ENCODE measurements at regions not wholly inside any gene's neighbourhood (a gene's known extent, or its start where the extent isn't known, plus 50 kb on each side); places are given as distances from the start of the nearest gene placed in this dataset.

DNA sequence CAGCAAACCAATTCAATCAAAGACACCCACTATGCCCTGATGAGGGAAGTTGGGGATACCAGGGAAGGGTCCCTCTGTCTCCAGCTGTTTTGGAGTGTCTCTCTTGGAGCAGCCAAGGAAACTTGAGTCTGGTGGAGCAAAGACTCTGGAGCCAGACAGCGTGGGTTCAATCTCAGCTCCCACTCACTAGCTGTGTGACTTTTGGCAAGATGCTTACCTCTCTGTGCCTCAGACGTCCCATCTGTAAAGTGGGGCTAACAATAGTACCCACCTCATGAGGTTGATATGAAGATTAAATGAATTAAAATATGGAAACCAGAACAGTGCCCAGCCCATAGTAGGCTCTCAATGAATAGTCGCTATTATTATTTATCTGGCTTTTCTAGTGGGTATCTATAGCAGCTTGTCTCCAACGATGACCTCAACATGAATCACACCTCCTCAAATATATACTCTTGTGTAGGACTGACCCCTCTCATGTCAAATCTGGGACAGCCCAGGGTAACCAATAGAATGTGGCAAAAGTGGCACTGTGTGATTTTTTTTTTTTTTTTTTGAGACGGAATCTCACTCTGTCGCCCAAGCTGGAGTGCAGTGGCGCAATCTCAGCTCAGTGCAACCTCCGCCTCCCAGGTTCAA is 99.2 kb upstream of the FOXP4 start:
- no peak for DNase-seq (ENCODE audit: low read depth in 4 of 6, low spot score in 6 of 6)
- no peaks in the 10 kb centered on the region for H3K9me3 ChIP-seq (ENCODE audit: control insufficient read depth, insufficient read depth, low read length)
- H3K36me3 ChIP-seq (ENCODE audit: control insufficient read depth, insufficient read depth, low read length): no peaks in the 10 kb centered on the region
- H3K27ac ChIP-seq (ENCODE audit: low read depth, low read length): no peak overlapping the region
- no CpG with 5 or more reads among the region's 8 CpGs for WGBS (ENCODE audit: insufficient coverage)
- H3K4me3 ChIP-seq (ENCODE audit: low read depth, low read length): no peak overlapping the region
- H3K4me1 ChIP-seq (ENCODE audit: control insufficient read depth, insufficient read depth, low read length): peaks cover 57% of the 10 kb centered on the region
- peaks cover 14% of the 10 kb centered on the region for H3K27me3 ChIP-seq (ENCODE audit: control insufficient read depth, insufficient read depth, low read length)

DNA sequence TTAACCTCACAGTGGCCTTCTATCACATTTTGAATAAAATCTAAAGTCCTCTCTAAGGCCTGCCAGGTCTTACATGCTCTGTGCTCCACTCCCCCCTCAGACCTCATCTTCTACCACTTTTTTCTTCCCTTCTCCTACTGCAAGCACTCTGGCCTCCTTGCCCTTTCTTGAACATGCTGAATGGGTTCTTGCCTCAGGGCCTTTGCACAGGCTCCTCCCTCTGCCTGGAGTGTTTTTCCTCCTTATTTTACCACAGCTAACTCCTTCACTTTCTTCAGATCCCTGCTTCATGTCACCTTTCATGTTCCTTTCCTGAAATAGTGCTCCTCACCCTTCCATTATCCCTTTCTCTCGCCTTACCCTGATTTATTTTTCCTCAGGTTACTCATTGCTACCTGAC is 97.9 kb upstream of the FOXP4 start:
- no peaks in the 10 kb centered on the region for H3K9me3 ChIP-seq (ENCODE audit: control insufficient read depth, insufficient read depth, low read length)
- WGBS (ENCODE audit: insufficient coverage): no CpG with 5 or more reads among the region's 1 CpG
- no peak overlapping the region for H3K4me3 ChIP-seq (ENCODE audit: low read depth, low read length)
- peaks cover 5% of the 10 kb centered on the region for H3K27me3 ChIP-seq (ENCODE audit: control insufficient read depth, insufficient read depth, low read length)
- DNase-seq (ENCODE audit: low read depth in 4 of 6, low spot score in 6 of 6): no peak
- H3K4me1 ChIP-seq (ENCODE audit: control insufficient read depth, insufficient read depth, low read length): peaks cover 53% of the 10 kb centered on the region
- H3K27ac ChIP-seq (ENCODE audit: low read depth, low read length): no peak overlapping the region
- H3K36me3 ChIP-seq (ENCODE audit: control insufficient read depth, insufficient read depth, low read length): no peaks in the 10 kb centered on the region

DNA sequence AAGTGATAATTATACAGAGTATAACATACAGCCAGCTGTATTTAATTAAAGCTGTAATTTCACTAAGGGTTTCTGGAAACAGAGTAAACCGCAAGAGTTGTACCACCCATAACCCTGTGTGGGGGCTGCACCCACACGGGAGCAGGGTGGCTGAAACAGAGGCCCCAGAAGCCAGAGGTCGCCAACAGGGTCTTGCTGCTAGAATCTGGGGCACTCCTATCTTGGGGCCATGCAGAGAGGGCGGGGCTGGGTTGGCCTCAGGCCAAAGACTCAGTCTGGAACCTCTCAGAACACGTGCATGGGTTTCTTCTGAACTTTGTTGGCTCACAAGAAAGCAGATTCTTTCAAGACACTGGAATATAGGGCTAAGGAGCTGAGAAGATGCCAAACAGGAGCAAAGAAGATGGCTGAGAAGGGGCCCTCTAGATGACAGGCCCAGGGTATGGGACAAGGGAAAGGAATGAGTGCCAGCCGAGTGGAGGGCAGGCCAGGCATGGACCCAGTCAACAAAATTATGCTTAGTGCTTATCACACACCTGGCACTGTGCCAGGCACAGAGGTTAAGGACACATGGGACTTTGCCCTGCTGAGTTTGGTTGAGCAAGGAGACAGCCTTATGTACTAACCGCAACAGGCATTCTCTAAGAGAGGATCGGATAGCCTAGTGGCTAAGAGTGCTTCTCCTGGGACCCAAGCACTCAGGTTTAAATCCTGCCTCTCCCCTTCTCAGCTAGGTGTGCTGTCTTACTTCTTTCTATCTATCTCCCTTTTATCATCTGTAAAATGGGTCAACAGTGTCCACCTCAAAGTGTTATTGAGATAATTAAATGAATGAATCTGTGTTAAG is 96.6 kb upstream of the FOXP4 start:
- Histone ChIP-seq H3K9me3 (ENCODE audit: control insufficient read depth, insufficient read depth, low read length) (no peaks in the 10 kb centered on the region), H3K4me1 (ENCODE audit: control insufficient read depth, insufficient read depth, low read length) (peaks cover 44% of the 10 kb centered on the region), H3K4me3 (ENCODE audit: low read depth, low read length) (no peak overlapping the region), H3K36me3 (ENCODE audit: control insufficient read depth, insufficient read depth, low read length) (no peaks in the 10 kb centered on the region), H3K27ac (ENCODE audit: low read depth, low read length) (no peak overlapping the region), H3K27me3 (ENCODE audit: control insufficient read depth, insufficient read depth, low read length) (peaks cover 3% of the 10 kb centered on the region)
- DNase-seq (ENCODE audit: low read depth in 4 of 6, low spot score in 6 of 6): peak in 1 of 6 donors; percentile 62
- WGBS (ENCODE audit: insufficient coverage): 58% methylated on average over 6 of the region's 8 CpGs

DNA sequence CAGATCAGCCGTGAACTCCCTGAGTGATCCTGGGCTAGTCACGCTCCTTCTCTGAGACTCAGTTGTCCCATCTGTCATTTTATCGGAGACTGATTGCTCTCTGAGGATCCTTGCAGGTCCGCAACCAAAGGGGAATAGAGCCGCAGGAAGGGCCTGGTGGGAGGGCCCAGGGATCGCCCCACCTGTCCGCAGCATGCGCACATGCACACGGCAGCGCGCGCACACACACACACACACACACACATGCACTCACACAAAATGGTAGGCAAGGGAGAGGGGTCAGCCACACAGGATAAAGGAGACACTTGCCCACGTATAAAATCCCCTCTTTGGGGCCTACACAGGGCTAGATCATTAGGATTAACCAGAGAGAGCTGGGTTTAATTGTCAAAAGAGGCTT is 95.6 kb upstream of the FOXP4 start:
- no peak overlapping the region for H3K4me3 ChIP-seq (ENCODE audit: low read depth, low read length)
- no peak for DNase-seq (ENCODE audit: low read depth in 4 of 6, low spot score in 6 of 6)
- peaks cover 3% of the 10 kb centered on the region for H3K27me3 ChIP-seq (ENCODE audit: control insufficient read depth, insufficient read depth, low read length)
- H3K9me3 ChIP-seq (ENCODE audit: control insufficient read depth, insufficient read depth, low read length): no peaks in the 10 kb centered on the region
- 98% methylated on average over 5 of the region's 13 CpGs for WGBS (ENCODE audit: insufficient coverage)
- peaks cover 35% of the 10 kb centered on the region for H3K4me1 ChIP-seq (ENCODE audit: control insufficient read depth, insufficient read depth, low read length)
- no peak overlapping the region for H3K27ac ChIP-seq (ENCODE audit: low read depth, low read length)
- no peaks in the 10 kb centered on the region for H3K36me3 ChIP-seq (ENCODE audit: control insufficient read depth, insufficient read depth, low read length)

DNA sequence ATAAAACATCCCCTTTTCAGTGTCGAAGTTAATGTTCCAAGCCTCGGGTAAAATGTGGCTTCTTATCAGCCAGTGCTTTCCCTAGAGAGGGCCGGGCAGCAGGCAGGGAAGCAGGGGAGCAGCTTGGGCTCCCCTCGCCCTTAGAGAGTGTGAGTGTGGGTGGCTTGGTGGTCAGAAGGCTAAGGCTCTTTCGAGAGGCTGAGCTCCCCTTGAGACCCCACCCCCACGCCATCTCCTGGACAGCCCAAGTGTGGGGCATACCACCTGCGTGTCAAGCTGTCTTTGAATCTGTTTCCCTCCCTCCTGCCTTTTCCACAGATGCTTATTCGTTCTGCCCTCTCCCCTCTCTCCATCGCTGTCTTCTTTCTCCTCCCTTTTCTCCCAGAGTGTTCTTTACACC is 95.1 kb upstream of the FOXP4 start:
- H3K27me3 ChIP-seq (ENCODE audit: control insufficient read depth, insufficient read depth, low read length): peaks cover 3% of the 10 kb centered on the region
- H3K27ac ChIP-seq (ENCODE audit: low read depth, low read length): no peak overlapping the region
- no peaks in the 10 kb centered on the region for H3K36me3 ChIP-seq (ENCODE audit: control insufficient read depth, insufficient read depth, low read length)

DNA sequence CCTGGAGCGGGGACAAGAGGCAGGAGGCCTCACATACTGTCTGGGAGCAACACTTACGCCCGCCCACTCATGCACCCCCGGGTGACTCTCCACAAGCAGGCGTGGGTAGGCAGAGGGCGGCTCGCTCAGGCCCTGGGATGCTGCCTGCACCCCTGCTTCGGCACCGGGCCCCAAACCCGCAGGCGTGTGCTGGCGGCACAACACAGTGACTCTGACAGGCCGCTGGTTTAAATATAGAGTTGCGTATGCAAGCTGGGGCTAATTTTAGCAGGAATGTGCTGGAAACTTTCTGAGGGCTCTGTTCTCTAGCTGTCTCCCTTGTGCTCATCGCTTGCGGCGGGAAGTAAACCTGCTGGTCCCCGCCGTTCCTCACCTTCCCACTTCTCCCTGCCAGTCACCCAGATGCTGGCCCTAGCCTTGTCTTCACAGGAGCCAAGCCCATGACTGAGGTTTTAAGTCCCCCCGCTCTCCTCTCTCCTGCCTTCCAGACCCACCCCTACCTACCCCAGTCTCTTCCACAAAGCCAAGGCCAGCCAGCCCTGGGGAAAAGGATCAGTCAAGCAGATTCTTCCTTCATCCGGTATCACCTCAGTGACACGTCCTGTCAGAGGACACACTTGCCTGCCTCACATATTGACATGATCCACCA is 94.5 kb upstream of the FOXP4 start:
- Histone ChIP-seq H3K4me3 (ENCODE audit: low read depth, low read length) (no peak overlapping the region), H3K27me3 (ENCODE audit: control insufficient read depth, insufficient read depth, low read length) (peaks cover 3% of the 10 kb centered on the region), H3K27ac (ENCODE audit: low read depth, low read length) (no peak overlapping the region), H3K4me1 (ENCODE audit: control insufficient read depth, insufficient read depth, low read length) (peaks cover 35% of the 10 kb centered on the region), H3K36me3 (ENCODE audit: control insufficient read depth, insufficient read depth, low read length) (no peaks in the 10 kb centered on the region), H3K9me3 (ENCODE audit: control insufficient read depth, insufficient read depth, low read length) (no peaks in the 10 kb centered on the region)
- DNase-seq (ENCODE audit: low read depth in 4 of 6, low spot score in 6 of 6): peak in 1 of 6 donors; percentile 69
- WGBS (ENCODE audit: insufficient coverage): 74% methylated on average over 19 of the region's 22 CpGs

More for the DNA sequence above, 95.1 kb upstream of the FOXP4 start:
- DNase-seq (ENCODE audit: low read depth in 4 of 6, low spot score in 6 of 6): peak in 2 of 6 donors; percentile 22 to 44
- Histone ChIP-seq H3K9me3 (ENCODE audit: control insufficient read depth, insufficient read depth, low read length) (no peaks in the 10 kb centered on the region), H3K4me3 (ENCODE audit: low read depth, low read length) (no peak overlapping the region), H3K4me1 (ENCODE audit: control insufficient read depth, insufficient read depth, low read length) (peaks cover 30% of the 10 kb centered on the region)
- 69% methylated on average over 5 of the region's 9 CpGs for WGBS (ENCODE audit: insufficient coverage)

DNA sequence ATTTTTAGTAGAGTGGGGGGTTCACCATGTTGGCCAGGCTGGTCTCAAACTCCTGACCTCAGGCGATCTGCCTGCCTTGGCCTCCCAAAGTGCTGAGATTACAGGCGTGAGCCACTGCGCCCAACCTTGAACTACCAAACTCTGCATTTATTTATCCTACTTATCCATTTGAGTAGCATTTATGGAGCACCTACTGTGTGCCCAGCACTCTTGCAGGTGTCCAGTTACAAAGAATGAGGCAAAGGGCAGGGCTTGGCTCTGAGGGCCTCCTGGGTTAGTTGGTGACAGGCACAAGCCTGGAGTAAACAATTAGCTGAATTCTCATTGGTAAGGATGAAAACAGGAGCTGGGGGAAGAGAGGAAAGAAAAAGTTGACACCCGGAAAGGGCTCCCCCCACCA is 93.4 kb upstream of the FOXP4 start:
- Histone ChIP-seq H3K4me1 (ENCODE audit: control insufficient read depth, insufficient read depth, low read length) (peaks cover 40% of the 10 kb centered on the region), H3K9me3 (ENCODE audit: control insufficient read depth, insufficient read depth, low read length) (no peaks in the 10 kb centered on the region), H3K36me3 (ENCODE audit: control insufficient read depth, insufficient read depth, low read length) (no peaks in the 10 kb centered on the region), H3K4me3 (ENCODE audit: low read depth, low read length) (no peak overlapping the region), H3K27me3 (ENCODE audit: control insufficient read depth, insufficient read depth, low read length) (peaks cover 3% of the 10 kb centered on the region), H3K27ac (ENCODE audit: low read depth, low read length) (no peak overlapping the region)
- WGBS (ENCODE audit: insufficient coverage): 80% methylated on average over 1 of the region's 4 CpGs
- DNase-seq (ENCODE audit: low read depth in 4 of 6, low spot score in 6 of 6): no peak

DNA sequence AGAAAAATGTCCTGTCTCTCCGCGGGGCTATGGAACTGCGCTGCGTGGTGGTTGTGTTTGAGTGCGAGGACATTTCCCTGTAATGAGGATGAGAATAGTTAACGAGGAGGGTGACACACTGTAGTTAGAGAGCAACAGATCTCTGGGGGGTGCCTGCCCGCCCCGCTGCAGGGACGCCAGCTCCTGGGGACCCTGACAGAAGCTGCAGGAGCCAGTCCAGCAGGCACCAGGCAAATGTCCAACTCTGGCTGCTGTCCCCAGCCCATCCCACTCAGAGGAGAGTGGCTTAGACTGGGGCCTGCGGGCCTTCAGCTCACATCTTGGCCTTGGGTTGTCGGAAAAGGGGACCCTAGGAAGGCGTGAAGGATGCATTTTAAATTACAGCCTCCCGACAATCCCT is 92.9 kb upstream of the FOXP4 start:
- H3K4me1 ChIP-seq (ENCODE audit: control insufficient read depth, insufficient read depth, low read length): peaks cover 40% of the 10 kb centered on the region
- 41% methylated on average over 9 of the region's 13 CpGs for WGBS (ENCODE audit: insufficient coverage)

DNA sequence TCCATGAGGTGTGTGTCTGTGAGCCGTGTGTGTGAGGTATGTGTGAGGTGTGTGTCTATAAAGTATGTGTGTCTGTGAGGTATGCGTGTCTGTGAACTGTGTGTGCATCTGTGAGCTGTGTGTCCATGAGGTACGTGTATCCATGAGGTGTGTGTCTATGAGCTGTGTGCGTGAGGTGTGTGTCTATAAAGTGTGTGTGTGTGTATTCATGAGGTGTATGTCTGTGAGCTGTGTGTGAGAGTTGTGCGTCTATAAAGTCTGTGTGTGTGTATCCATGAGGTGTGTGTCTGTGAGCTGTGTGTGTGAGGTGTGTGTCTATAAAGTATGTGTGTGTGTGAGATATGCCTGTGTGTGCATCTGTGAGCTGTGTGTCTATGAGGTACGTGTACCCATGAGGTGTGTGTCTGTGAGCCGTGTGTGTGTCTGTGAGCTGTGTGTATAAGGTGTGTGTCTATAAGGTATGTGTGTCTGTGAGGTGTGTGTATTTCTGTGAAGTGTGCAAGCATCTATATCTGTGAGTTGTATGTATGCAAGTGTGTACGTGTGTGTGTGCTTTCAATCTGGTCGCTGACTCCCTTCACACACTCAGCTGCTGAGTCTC is 91.9 kb upstream of the FOXP4 start:
- no peaks in the 10 kb centered on the region for H3K36me3 ChIP-seq (ENCODE audit: control insufficient read depth, insufficient read depth, low read length)
- 94% methylated on average over 7 of the region's 9 CpGs for WGBS (ENCODE audit: insufficient coverage)
- peaks cover 37% of the 10 kb centered on the region for H3K4me1 ChIP-seq (ENCODE audit: control insufficient read depth, insufficient read depth, low read length)
- DNase-seq (ENCODE audit: low read depth in 4 of 6, low spot score in 6 of 6): no peak
- H3K4me3 ChIP-seq (ENCODE audit: low read depth, low read length): no peak overlapping the region
- peaks cover 3% of the 10 kb centered on the region for H3K27me3 ChIP-seq (ENCODE audit: control insufficient read depth, insufficient read depth, low read length)
- no peaks in the 10 kb centered on the region for H3K9me3 ChIP-seq (ENCODE audit: control insufficient read depth, insufficient read depth, low read length)
- H3K27ac ChIP-seq (ENCODE audit: low read depth, low read length): no peak overlapping the region

More for the DNA sequence above, 92.9 kb upstream of the FOXP4 start:
- Histone ChIP-seq H3K4me3 (ENCODE audit: low read depth, low read length) (no peak overlapping the region), H3K27ac (ENCODE audit: low read depth, low read length) (no peak overlapping the region), H3K36me3 (ENCODE audit: control insufficient read depth, insufficient read depth, low read length) (no peaks in the 10 kb centered on the region), H3K27me3 (ENCODE audit: control insufficient read depth, insufficient read depth, low read length) (peaks cover 3% of the 10 kb centered on the region), H3K9me3 (ENCODE audit: control insufficient read depth, insufficient read depth, low read length) (no peaks in the 10 kb centered on the region)
- peak in 2 of 6 donors; percentile 46 to 73 for DNase-seq (ENCODE audit: low read depth in 4 of 6, low spot score in 6 of 6)

All from spinal cord (tissue), 9 donors.